8988T (cell line): ENCODE measurements at regions not wholly inside any gene's neighbourhood (a gene's known extent, or its start where the extent isn't known, plus 50 kb on each side); places are given as distances from the start of the nearest gene placed in this dataset.

Experiments used
- DNase-seq: peaks from one replicate; pipeline ENCODE4 v3.0.0; 2011

- no peak for DNase-seq
Observed at GRCh38 chr4:31999848-32000247, 1279.7 kb downstream of the PCDH7 start.

- DNase-seq = no peak
Observed at GRCh38 chr4:32000846-32001488, 1280.8 kb downstream of the PCDH7 start.

GRCh38 chr4:32002037-32002747 lies 1282.0 kb downstream of the PCDH7 start:
- DNase-seq = no peak

GRCh38 chr4:32003548-32003947 lies 1283.4 kb downstream of the PCDH7 start:
- DNase-seq = no peak

- no peak for DNase-seq
Observed at GRCh38 chr4:32010221-32010620, 1290.1 kb downstream of the PCDH7 start.

- DNase-seq = no peak
Observed at GRCh38 chr4:32022071-32022470, 1301.9 kb downstream of the PCDH7 start.

- DNase-seq = no peak
Observed at GRCh38 chr4:32025851-32026459, 1305.8 kb downstream of the PCDH7 start.

GRCh38 chr4:32030406-32030805 lies 1310.2 kb downstream of the PCDH7 start:
- no peak for DNase-seq

GRCh38 chr4:32031026-32031425 lies 1310.9 kb downstream of the PCDH7 start:
- no peak for DNase-seq

- DNase-seq = no peak
Observed at GRCh38 chr4:32032136-32032672, 1312.0 kb downstream of the PCDH7 start.

- no peak for DNase-seq
Observed at GRCh38 chr4:32037399-32037798, 1317.2 kb downstream of the PCDH7 start.

- no peak for DNase-seq
Observed at GRCh38 chr4:32042486-32043247, 1322.5 kb downstream of the PCDH7 start.

GRCh38 chr4:32043248-32043633 lies 1323.1 kb downstream of the PCDH7 start:
- DNase-seq = no peak

GRCh38 chr4:32061916-32062315 lies 1341.7 kb downstream of the PCDH7 start:
- no peak for DNase-seq

GRCh38 chr4:32073542-32073941 lies 1353.4 kb downstream of the PCDH7 start:
- no peak for DNase-seq

- no peak for DNase-seq
Observed at GRCh38 chr4:32087211-32087610, 1367.0 kb downstream of the PCDH7 start.

- DNase-seq = no peak
Observed at GRCh38 chr4:32094987-32095386, 1374.8 kb downstream of the PCDH7 start.

- DNase-seq = no peak
Observed at GRCh38 chr4:32102896-32103295, 1382.7 kb downstream of the PCDH7 start.

- DNase-seq = no peak
Observed at GRCh38 chr4:32106767-32107166, 1386.6 kb downstream of the PCDH7 start.

- no peak for DNase-seq
Observed at GRCh38 chr4:32112891-32113290, 1392.7 kb downstream of the PCDH7 start.

- no peak for DNase-seq
Observed at GRCh38 chr4:32117693-32118092, 1397.5 kb downstream of the PCDH7 start.

GRCh38 chr4:32119907-32120306 lies 1399.7 kb downstream of the PCDH7 start:
- DNase-seq = no peak

- DNase-seq = no peak
Observed at GRCh38 chr4:32128549-32128948, 1408.4 kb downstream of the PCDH7 start.
